Stomach (tissue), 4 donors: ENCODE measurements at regions not wholly inside any gene's neighbourhood (a gene's known extent, or its start where the extent isn't known, plus 50 kb on each side); places are given as distances from the start of the nearest gene placed in this dataset.

ENCODE experiments used
- CTCF ChIP-seq, 7 experiments: fragments of 450-650 bp in 4 of 7; fragments of 200-600 bp in 3 of 7; sonication (generic) in 3 of 7; IDR thresholded peaks; one replicate each; pipeline ENCODE4 v1.5.1; 2016 to 2019; ENCODE audit warnings: antibody characterized with exemption in 7 of 7, control low read depth in 2 of 7, mild to moderate bottlenecking in 1 of 7
- EP300 ChIP-seq: sonication (generic); formaldehyde crosslinking; IDR thresholded peaks from one replicate; pipeline ENCODE4 v1.6.1; 2017; ENCODE audit warnings: antibody characterized with exemption
- POLR2A ChIP-seq, 4 donors: fragments of 450-650 bp; IDR thresholded peaks; one replicate each; pipeline ENCODE4 v1.6.1; 2016; ENCODE audit warnings: antibody characterized with exemption in 4 of 4, control low read depth in 2 of 4, mild to moderate bottlenecking in 1 of 4, moderate library complexity in 1 of 4
- POLR2AphosphoS5 ChIP-seq, 3 donors: sonication (generic); formaldehyde crosslinking; IDR thresholded peaks; one replicate each; pipeline ENCODE4 v1.6.1; 2016; ENCODE audit warnings: antibody characterized with exemption in 3 of 3

- TF ChIP-seq CTCF (IDR thresholded peaks at IDR 0.05) = no peak
- no peak for TF ChIP-seq POLR2A (IDR thresholded peaks at IDR 0.05)
- no peak for TF ChIP-seq POLR2AphosphoS5 (IDR thresholded peaks at IDR 0.05)
- TF ChIP-seq EP300 = no peak
Observed at GRCh38 chr9:71583792-71584191, 184.5 kb downstream of the CEMIP2 start.
